ENCODE measurements at regions not wholly inside any gene's neighbourhood (a gene's known extent, or its start where the extent isn't known, plus 50 kb on each side); places are given as distances from the start of the nearest gene placed in this dataset.

GRCh38 chr1:83813576-83813975 lies 185.4 kb downstream of the TTLL7 start:
- H3K4me1 Mint-ChIP-seq (ENCODE audit: low read depth), result no peaks in the 10 kb centered on the region
- no peaks in the 10 kb centered on the region for H3K9me3 Mint-ChIP-seq
- no peak overlapping the region for H3K4me3 Mint-ChIP-seq
- H3K27ac Mint-ChIP-seq, result no peak overlapping the region
- no peaks in the 10 kb centered on the region for H3K36me3 Mint-ChIP-seq (ENCODE audit: low read depth)
- no peaks in the 10 kb centered on the region for H3K27me3 Mint-ChIP-seq

GRCh38 chr1:83810144-83810543 lies 188.8 kb downstream of the TTLL7 start:
- Mint-ChIP-seq H3K27ac (no peak overlapping the region), H3K36me3 (ENCODE audit: low read depth) (no peaks in the 10 kb centered on the region), H3K4me3 (no peak overlapping the region), H3K9me3 (no peaks in the 10 kb centered on the region), H3K4me1 (ENCODE audit: low read depth) (no peaks in the 10 kb centered on the region), H3K27me3 (no peaks in the 10 kb centered on the region)

- no peaks in the 10 kb centered on the region for H3K4me1 Mint-ChIP-seq (ENCODE audit: low read depth)
- H3K36me3 Mint-ChIP-seq (ENCODE audit: low read depth), result no peaks in the 10 kb centered on the region
Observed at GRCh38 chr1:83808536-83808935, 190.4 kb downstream of the TTLL7 start.

GRCh38 chr1:83807821-83808220 lies 191.1 kb downstream of the TTLL7 start:
- H3K4me3 Mint-ChIP-seq, result no peak overlapping the region
- no peak overlapping the region for H3K27ac Mint-ChIP-seq
- no peaks in the 10 kb centered on the region for H3K36me3 Mint-ChIP-seq (ENCODE audit: low read depth)
- H3K4me1 Mint-ChIP-seq (ENCODE audit: low read depth), result no peaks in the 10 kb centered on the region
- no peaks in the 10 kb centered on the region for H3K27me3 Mint-ChIP-seq
- no peaks in the 10 kb centered on the region for H3K9me3 Mint-ChIP-seq

More at GRCh38 chr1:83808536-83808935, 190.4 kb downstream of the TTLL7 start:
- no peak overlapping the region for H3K27ac Mint-ChIP-seq
- H3K4me3 Mint-ChIP-seq, result no peak overlapping the region
- no peaks in the 10 kb centered on the region for H3K27me3 Mint-ChIP-seq
- H3K9me3 Mint-ChIP-seq, result no peaks in the 10 kb centered on the region

GRCh38 chr1:83807231-83807630 lies 191.7 kb downstream of the TTLL7 start:
- Mint-ChIP-seq H3K4me3 (no peak overlapping the region), H3K27ac (no peak overlapping the region), H3K4me1 (ENCODE audit: low read depth) (no peaks in the 10 kb centered on the region), H3K9me3 (no peaks in the 10 kb centered on the region), H3K27me3 (no peaks in the 10 kb centered on the region), H3K36me3 (ENCODE audit: low read depth) (no peaks in the 10 kb centered on the region)

- no peaks in the 10 kb centered on the region for H3K36me3 Mint-ChIP-seq (ENCODE audit: low read depth)
- H3K9me3 Mint-ChIP-seq, result no peaks in the 10 kb centered on the region
- no peaks in the 10 kb centered on the region for H3K4me1 Mint-ChIP-seq (ENCODE audit: low read depth)
- H3K27me3 Mint-ChIP-seq, result no peaks in the 10 kb centered on the region
- H3K27ac Mint-ChIP-seq, result no peak overlapping the region
- H3K4me3 Mint-ChIP-seq, result no peak overlapping the region
Observed at GRCh38 chr1:83805921-83806320, 193.0 kb downstream of the TTLL7 start.

- Mint-ChIP-seq H3K4me1 (ENCODE audit: low read depth) (no peaks in the 10 kb centered on the region), H3K27ac (no peak overlapping the region), H3K36me3 (ENCODE audit: low read depth) (no peaks in the 10 kb centered on the region), H3K27me3 (no peaks in the 10 kb centered on the region), H3K9me3 (peaks cover 4% of the 10 kb centered on the region), H3K4me3 (no peak overlapping the region)
Observed at GRCh38 chr1:83802460-83803152, 196.3 kb downstream of the TTLL7 start.

GRCh38 chr1:83802023-83802422 lies 196.9 kb downstream of the TTLL7 start:
- H3K36me3 Mint-ChIP-seq (ENCODE audit: low read depth), result no peaks in the 10 kb centered on the region
- no peak overlapping the region for H3K4me3 Mint-ChIP-seq
- H3K4me1 Mint-ChIP-seq (ENCODE audit: low read depth), result no peaks in the 10 kb centered on the region
- H3K27ac Mint-ChIP-seq, result no peak overlapping the region
- peaks cover 4% of the 10 kb centered on the region for H3K9me3 Mint-ChIP-seq
- H3K27me3 Mint-ChIP-seq, result no peaks in the 10 kb centered on the region

GRCh38 chr1:83800066-83800465 lies 198.9 kb downstream of the TTLL7 start:
- no peaks in the 10 kb centered on the region for H3K27me3 Mint-ChIP-seq
- H3K4me3 Mint-ChIP-seq, result no peak overlapping the region
- no peaks in the 10 kb centered on the region for H3K36me3 Mint-ChIP-seq (ENCODE audit: low read depth)
- no peaks in the 10 kb centered on the region for H3K4me1 Mint-ChIP-seq (ENCODE audit: low read depth)
- H3K27ac Mint-ChIP-seq, result no peak overlapping the region
- peaks cover 4% of the 10 kb centered on the region for H3K9me3 Mint-ChIP-seq

- no peak overlapping the region for H3K27ac Mint-ChIP-seq
- peaks cover 4% of the 10 kb centered on the region for H3K9me3 Mint-ChIP-seq
- H3K4me3 Mint-ChIP-seq, result no peak overlapping the region
- H3K4me1 Mint-ChIP-seq (ENCODE audit: low read depth), result no peaks in the 10 kb centered on the region
- H3K36me3 Mint-ChIP-seq (ENCODE audit: low read depth), result no peaks in the 10 kb centered on the region
- H3K27me3 Mint-ChIP-seq, result no peaks in the 10 kb centered on the region
Observed at GRCh38 chr1:83799594-83799993, 199.3 kb downstream of the TTLL7 start.

- no peak overlapping the region for H3K4me3 Mint-ChIP-seq
- no peak overlapping the region for H3K27ac Mint-ChIP-seq
- H3K4me1 Mint-ChIP-seq (ENCODE audit: low read depth), result no peaks in the 10 kb centered on the region
- H3K27me3 Mint-ChIP-seq, result no peaks in the 10 kb centered on the region
- H3K9me3 Mint-ChIP-seq, result peaks cover 4% of the 10 kb centered on the region
- H3K36me3 Mint-ChIP-seq (ENCODE audit: low read depth), result no peaks in the 10 kb centered on the region
Observed at GRCh38 chr1:83798965-83799364, 200.0 kb downstream of the TTLL7 start.

GRCh38 chr1:83796409-83796808 lies 202.5 kb downstream of the TTLL7 start:
- no peaks in the 10 kb centered on the region for H3K4me1 Mint-ChIP-seq (ENCODE audit: low read depth)
- H3K27me3 Mint-ChIP-seq, result no peaks in the 10 kb centered on the region
- no peak overlapping the region for H3K27ac Mint-ChIP-seq
- no peak overlapping the region for H3K4me3 Mint-ChIP-seq
- H3K36me3 Mint-ChIP-seq (ENCODE audit: low read depth), result no peaks in the 10 kb centered on the region
- H3K9me3 Mint-ChIP-seq, result peaks cover 4% of the 10 kb centered on the region

- H3K27me3 Mint-ChIP-seq, result no peaks in the 10 kb centered on the region
- no peak overlapping the region for H3K4me3 Mint-ChIP-seq
- no peaks in the 10 kb centered on the region for H3K36me3 Mint-ChIP-seq (ENCODE audit: low read depth)
- peaks cover 4% of the 10 kb centered on the region for H3K9me3 Mint-ChIP-seq
- no peaks in the 10 kb centered on the region for H3K4me1 Mint-ChIP-seq (ENCODE audit: low read depth)
- no peak overlapping the region for H3K27ac Mint-ChIP-seq
Observed at GRCh38 chr1:83794384-83794783, 204.5 kb downstream of the TTLL7 start.

GRCh38 chr1:83791821-83792437 lies 207.0 kb downstream of the TTLL7 start:
- Mint-ChIP-seq H3K27ac (no peak overlapping the region), H3K4me1 (ENCODE audit: low read depth) (no peaks in the 10 kb centered on the region), H3K9me3 (no peaks in the 10 kb centered on the region), H3K27me3 (no peaks in the 10 kb centered on the region), H3K4me3 (no peak overlapping the region), H3K36me3 (ENCODE audit: low read depth) (no peaks in the 10 kb centered on the region)

GRCh38 chr1:83790446-83790845 lies 208.5 kb downstream of the TTLL7 start:
- Mint-ChIP-seq H3K27ac (no peak overlapping the region), H3K36me3 (ENCODE audit: low read depth) (no peaks in the 10 kb centered on the region)

More at GRCh38 chr1:83790446-83790845, 208.5 kb downstream of the TTLL7 start:
- H3K4me3 Mint-ChIP-seq, result no peak overlapping the region
- H3K9me3 Mint-ChIP-seq, result no peaks in the 10 kb centered on the region
- no peaks in the 10 kb centered on the region for H3K27me3 Mint-ChIP-seq
- H3K4me1 Mint-ChIP-seq (ENCODE audit: low read depth), result no peaks in the 10 kb centered on the region

All from stimulated activated naive CD8-positive, alpha-beta T cell treated with anti-CD3 and anti-CD28 coated beads, Interleukin-15, Interleukin-2, amounts not matched to agents 100 ng/mL and 50 ng/mL, for 24 hours (primary cell).